ENCODE measurements at regions not wholly inside any gene's neighbourhood (a gene's known extent, or its start where the extent isn't known, plus 50 kb on each side); places are given as distances from the start of the nearest gene placed in this dataset.
"Not testable (repeated sequence)": the region's sequence is repeated elsewhere in the genome, so short reads cannot be mapped to it uniquely, and the experiment has no call there.

- TF ChIP-seq CTCF, POLR2A (IDR thresholded peaks at IDR 0.05): not testable (repeated sequence)
Observed at GRCh38 chr12:96086190-96086589, 50.8 kb upstream of the LTA4H start.

Measured in Peyer's patch (tissue), 4 donors.